CD4-positive, alpha-beta T cell treated with Interleukin-12 subunit alpha and Interleukin-12 subunit beta, for 1 hour (primary cell): ENCODE measurements at regions not wholly inside any gene's neighbourhood (a gene's known extent, or its start where the extent isn't known, plus 50 kb on each side); places are given as distances from the start of the nearest gene placed in this dataset.
"Not testable (repeated sequence)": the region's sequence is repeated elsewhere in the genome, so short reads cannot be mapped to it uniquely, and the experiment has no call there.

Experiments
- DNase-seq: peaks from one replicate; pipeline ENCODE4 v3.0.0-alpha.2; 2020

DNA sequence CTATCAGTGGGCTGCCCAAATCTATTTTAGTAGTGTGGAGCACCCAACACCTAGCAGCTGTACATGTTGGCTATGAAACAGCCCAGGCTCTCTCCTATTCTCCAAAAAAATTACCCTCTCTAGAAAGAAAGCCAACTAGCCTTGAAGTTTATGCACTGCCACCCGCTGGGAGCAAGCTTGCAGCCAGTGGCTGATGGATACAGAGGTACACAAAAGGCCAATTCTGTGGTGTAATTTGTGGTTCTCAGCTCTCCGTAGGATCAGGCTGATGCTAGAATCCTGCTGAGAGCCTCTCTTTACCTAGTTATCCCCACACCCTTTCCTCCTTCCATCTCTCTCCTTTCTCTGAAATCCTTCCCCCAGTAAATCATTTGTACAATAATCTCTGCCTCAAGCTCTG is 1120.7 kb downstream of the DIAPH3 start:
- no peak for DNase-seq

DNA sequence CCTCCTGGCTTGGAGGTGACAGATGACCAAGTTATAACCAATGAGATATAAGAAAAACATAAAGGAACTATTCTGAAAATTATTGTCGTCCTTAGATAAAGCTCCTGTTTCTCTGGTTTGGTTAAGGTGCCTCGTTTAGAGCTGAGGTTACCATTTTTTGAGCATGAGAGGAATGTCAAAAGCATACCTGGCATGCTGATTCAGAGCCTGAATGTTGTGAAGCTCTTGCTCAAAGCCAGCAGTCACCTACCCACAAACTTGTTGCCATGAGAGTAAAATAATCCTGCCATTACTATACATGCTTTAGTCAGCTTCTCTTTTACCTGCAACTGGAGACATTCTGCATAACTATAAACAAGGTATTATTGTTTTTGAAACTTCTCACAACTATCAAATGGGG is 1116.2 kb downstream of the DIAPH3 start:
- DNase-seq = no peak

DNA sequence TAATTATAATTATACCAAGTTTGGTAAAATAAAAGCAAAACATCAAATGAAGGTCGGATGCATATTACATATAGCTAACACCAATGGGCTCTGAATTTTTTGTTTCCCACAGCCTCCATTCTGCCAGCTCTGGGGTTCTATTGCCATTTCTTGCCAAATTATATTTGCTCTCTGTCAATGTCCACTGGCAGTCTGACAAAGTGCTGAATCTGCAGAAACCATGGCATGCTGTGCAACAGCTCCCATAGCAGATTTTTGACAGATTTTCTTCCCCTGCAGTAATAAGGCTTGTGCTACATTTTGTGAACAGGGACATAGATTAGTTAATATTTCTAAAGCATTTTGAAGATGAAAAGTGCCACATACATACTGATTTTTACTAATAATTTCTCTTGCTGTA is 1102.1 kb downstream of the DIAPH3 start:
- no peak for DNase-seq

DNA sequence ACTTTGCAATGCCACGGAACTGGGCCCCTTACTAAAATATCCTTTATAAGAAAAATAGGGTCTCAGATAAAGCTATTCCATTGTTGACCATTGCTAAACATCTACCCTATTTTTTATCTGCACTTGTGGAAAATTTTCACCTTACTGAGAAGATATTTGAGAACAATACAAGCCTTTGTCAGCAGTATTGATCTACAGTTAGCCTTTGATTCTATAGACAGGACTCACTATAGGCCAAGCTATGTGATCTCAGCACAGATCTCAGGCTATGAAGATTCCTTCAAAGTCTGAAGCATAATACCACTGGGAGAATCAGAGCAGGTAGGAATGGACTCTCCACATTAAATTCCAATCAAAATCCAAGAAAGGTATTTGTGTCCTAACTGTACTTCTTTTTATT is 1099.7 kb downstream of the DIAPH3 start:
- DNase-seq = no peak

DNA sequence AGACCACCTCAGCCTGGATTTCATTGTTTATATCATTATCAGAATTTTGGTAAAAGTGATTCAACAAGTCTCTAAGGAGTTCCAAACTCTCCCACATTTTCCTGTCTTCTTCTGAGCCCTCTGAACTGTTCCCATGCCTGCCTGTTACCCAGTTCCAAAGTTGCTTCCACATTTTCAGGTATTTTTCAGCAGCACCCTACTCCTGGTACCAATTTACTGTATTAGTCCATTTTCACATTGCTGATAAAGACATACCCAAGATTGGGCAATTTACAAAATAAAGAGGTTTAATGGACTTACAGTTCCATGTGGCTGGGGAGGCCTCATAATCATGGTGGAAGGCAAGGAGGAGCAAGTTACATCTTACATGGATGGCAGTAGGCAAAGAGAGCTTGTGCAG is 1087.3 kb downstream of the DIAPH3 start:
- not testable (repeated sequence) for DNase-seq

DNA sequence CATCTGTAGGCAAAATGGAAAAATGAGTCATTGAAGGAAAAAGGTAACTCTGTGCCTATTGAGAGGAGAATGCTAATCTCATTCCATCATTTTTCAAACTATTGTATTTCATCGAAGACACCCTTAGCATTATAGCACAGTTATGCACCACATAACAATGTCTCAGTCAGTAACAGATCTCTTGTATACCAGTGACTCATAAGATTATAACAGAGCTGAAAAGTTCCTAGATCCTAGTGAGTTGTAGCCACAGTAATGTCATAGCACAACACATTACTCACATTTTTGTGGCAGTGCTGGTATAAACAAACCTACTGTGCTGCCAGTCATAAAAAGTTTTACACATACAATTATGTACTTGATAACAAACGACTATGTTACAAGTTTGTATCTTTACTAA is 1077.6 kb downstream of the DIAPH3 start:
- DNase-seq = no peak

DNA sequence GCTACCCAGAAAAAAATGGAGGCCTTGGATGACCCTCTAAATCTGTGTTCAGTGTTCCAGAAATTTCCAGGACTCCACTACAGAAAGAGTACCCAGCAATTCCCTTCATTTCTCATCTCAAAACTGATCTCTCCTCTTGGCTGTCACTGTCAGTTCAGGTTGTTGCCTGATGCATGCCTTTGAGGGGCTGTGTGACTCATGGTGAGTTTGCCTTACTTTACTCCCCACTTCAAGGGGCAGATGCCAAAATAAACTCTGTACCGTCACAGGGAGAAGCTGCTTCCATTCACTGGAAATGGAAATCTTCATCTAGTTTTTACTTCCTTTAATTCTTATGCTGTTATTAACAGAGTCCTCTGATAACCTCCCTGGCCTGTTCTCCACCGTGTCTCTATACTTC is 1075.0 kb downstream of the DIAPH3 start:
- no peak for DNase-seq

DNA sequence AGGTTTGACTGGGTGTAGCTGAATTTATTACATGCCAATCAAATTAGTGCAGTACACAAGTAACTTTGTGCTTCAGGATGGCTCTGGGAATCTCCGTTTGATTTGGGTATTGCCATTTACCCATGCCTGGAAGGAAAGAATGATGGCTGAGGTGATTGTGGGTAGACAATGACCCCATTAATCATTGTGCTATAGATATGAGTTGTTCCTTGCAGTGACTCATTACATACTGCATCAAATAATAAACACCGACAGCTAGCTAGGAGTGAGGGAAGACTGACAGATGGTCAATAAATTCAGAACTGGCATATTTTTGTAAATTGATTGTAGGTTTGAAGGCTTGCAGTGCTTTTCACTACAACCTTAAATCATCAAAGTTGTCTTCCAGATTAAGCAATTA is 1069.5 kb downstream of the DIAPH3 start:
- no peak for DNase-seq

DNA sequence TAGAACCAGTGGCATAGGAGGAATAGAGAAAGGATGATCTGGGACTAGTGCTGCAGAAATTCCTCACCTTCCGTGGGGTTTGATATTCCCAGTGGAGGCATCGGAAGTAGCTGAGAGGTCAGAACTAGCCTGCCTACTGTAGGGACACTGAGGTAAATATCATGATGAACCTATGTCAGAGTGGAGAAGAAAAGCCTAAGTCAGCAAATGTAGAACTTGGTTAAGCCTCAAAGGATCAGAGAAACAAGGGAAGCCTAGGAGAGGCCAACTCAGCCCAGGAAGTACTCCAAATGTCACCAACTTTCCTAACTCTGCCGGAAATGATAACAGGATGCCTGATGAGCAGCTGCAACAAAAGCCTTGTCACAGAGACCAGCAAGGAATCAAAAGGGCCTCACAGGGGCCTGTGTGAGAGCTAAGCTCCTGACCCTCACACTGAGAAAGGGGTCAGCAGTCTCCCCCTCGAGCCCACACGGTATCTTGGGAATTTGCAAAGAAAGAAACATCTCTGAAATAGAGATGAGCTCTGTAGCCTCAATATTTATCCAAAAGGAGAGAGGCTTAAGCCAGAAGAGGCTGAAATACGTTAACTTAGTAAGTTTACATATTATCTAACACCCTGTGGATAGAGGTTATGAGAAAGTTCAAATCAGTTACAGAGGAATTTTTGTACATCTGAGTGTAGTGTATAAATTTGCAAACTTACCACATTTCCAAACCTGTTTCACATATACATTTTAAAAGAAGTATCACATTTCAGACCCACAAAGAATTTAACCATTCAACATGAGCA is 1064.3 kb downstream of the DIAPH3 start:
- no peak for DNase-seq

DNA sequence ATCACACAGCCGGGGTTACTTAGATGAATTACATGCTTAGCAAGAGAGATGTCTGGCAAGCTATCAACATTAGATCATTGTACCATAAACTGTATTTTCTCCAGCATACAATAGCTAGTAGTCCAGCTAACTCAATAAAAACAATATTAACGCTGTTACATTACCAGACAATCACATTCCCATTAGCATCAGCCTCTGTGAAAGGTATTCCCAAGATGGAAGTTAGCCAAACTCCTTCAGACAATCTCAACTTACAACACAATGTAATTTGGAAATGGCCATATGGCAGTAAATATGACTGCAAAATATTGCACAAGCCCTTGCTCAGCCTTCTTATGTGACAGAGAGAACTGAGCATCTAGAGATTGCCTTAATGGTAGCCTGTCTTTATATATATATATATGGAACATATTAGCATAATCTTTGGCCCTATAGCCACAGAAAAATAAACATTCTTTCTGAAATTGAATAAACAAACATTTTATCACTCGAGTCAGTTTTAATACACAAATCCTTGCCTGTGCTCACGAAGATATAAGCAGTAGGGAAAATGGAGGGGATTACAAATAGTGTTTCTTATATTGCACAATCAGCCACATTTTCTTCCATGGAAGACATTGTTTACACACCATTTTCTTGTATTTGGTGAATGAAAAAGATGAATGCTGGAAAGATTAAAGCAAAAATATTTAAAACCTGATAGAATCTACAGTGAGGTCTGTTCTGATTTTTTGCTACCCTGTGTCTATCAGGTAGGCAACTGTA is 1060.5 kb downstream of the DIAPH3 start:
- no peak for DNase-seq

DNA sequence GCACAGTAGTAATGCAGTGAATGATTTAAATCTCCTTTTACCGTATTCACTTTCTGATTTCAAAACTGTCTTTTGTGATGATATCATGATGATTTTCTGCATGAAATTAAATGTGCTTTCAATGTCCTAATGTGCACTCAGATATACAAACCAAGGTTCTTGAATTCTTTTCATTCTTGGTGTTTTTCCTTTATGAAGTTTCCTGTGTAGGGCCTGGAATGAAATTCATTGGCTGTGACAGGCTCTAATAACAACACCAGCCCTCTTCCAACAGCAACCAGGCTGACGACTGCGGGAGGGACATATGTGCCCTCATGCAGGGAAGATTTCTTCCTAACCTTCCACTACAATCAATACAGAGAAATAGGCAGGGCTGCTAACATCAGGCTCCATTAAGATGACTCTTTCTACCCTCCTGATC is 1052.0 kb downstream of the DIAPH3 start:
- no peak for DNase-seq

DNA sequence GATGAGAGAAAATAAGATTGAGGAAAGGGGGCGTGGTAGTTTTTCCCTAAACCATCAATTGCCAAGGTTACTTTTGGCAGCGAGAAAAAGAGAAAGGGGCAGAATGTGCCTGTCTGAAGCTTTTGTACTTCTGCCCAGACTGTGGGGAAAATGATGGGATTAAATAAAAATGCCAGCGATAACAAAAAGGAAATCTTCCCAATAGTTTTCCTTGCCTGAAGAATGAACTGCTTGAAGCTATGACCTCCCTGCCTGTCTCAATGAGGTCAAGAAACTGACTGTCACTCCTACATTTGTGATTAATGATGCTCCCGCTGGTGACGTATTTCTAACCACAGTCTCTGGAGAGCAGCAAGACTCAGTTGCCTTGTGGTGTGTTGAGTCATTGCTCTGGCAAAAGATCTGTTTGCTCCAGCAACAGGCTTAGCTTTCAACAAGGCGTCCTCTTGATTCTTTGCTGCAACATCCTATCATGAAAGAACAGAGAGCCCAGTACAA is 1051.5 kb downstream of the DIAPH3 start:
- no peak for DNase-seq

DNA sequence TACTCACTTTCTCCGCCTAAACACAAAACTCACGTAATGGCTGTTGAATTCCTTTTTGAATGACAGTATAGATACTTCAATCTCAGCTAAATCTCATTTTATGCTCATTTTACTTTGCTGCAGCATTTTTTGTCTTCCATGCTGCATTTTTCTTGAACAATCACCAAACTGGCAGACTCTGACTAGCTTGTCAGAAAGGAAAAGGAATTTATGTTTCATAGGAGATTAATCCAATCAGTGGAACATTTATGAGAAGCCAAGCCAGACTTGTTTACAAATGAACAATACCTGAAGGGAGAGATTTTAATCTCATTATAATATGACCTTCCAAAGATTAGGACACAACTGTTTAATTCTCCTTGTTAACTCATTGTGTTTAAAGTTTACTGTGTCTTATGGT is 1044.3 kb downstream of the DIAPH3 start:
- DNase-seq = no peak

DNA sequence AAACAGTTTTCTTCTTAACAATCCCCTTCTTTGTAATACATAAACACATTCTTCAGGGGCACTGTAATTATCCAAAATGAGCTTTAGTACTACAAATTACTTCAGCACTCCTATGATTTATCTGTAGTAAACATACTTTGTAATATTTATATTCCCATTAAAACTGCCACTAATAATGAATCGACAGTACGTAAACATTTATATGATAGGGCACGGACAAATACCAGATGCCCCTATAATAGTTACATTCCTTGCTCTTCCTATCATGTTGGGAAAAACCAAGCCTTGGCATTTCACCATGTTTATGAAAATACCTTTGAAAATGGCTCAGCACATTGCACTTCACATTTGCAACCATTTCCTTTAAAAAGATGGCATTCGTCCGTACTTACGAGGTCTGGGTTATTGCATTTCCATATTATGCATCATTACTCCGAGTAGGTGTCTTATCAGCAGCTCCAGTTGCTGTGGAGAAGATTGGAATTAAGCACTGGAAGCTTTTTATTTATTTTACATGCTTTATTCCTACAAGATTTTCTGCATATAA is 1043.4 kb downstream of the DIAPH3 start:
- DNase-seq = no peak

DNA sequence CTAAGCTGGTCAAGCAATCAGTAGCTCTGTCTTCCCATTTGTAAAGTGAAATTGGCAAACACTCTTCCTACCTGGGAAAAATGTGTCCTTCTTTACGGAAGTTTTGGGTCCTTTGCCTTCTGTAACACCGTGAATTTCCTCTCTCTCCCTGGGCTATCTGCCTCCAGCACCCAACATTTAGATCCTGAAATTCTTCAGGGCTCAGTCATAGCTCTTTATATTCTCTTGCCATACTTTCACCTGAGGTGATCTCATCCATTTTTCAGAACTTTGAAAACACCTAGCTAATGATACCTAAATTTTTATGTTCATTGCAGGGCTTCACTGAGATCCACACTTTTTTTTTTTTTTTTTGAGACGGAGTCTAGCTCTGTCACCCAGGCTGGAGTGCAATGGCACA is 1042.2 kb downstream of the DIAPH3 start:
- DNase-seq = no peak

DNA sequence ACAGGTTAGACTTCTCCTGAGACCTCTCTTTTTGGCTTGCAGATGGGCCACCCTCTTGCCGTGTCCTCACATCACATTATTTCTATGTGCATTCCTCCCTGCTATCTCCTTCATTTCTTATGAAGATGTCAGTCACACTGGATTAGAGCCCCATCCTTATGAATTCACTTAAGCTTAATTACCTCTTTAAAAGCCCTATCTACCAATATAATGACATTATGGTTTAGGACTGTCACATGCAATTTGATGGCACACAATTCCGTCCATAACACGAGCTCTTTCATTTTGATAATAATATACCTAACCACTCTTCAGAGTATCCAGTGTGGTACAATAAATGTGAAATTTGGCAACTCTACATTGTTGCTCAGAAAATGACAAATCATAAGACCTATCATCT is 1037.3 kb downstream of the DIAPH3 start:
- no peak for DNase-seq

DNA sequence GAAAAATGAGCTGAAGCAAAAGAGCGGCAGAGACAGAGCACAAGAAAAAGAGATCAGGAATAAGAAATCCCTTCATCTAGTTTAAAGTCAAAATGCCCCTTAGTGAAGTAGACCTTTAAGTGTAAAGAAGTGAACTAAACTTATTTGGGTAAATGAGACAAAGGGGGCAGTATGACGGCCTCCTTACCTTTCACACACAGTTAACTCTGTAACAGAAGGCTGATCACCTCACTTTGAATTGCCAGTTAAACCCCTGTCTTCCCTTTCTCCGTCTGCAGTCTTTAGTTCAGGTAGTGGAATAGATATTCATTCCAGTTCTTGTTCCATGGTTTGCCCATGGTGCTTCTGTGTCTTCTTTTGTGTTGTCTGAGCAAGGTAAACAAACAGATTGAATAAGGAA is 1029.8 kb downstream of the DIAPH3 start:
- no peak for DNase-seq

DNA sequence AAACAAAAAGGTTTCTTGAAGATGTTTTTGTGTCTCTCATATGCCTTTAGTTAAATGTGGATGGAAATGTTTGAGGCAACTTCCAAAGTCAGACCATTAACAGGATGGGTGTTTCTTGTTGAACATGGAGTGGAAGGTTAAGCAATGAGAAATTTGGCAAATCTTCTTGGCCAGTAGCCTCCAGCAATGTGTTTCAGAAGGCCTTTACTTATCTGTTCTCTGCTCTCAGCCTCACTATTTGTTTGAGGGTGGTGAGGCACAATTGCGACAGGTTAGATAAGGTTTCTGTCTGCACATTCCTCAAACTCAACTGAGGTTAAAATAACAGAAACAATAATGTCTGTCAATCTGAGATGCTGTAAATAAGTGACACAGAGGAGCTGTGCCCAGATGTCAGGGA is 1019.0 kb downstream of the DIAPH3 start:
- no peak for DNase-seq

DNA sequence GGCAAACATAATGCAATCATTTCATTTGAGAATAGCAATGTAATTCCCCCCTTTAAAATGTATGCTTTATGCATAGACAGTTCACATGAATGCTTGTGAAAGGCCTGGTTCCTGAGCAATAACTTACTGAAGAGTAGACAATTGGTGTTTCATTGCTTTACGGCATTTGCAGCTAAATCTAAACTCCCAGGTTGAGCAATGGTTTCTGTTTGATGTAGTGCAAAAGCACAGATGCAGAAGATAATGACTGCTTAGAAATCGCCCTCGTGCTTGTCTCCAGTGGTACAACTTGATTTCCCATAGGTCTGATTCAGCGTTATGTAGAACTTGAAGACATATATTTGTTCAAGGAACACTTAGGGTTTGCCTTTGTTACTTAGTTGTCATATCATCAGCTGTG is 1018.3 kb downstream of the DIAPH3 start:
- no peak for DNase-seq

DNA sequence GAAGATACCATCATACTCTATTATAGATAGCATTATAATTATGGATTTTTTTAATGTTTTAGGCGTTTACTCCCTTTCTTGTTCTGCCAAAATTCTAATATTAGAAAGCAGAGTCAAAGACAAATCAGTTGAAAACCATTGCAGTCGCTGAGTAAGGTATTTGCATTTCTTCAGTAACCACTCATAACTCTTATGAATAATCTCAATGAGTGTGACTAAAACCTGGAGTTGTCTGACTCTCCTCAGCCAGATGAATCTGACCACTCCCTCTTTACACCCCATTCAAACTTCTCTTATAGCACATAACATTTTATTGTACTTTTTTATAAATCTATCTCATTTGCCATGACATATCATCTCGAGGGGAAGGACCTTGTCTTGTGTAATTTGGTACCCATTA is 1006.5 kb downstream of the DIAPH3 start:
- DNase-seq = no peak

DNA sequence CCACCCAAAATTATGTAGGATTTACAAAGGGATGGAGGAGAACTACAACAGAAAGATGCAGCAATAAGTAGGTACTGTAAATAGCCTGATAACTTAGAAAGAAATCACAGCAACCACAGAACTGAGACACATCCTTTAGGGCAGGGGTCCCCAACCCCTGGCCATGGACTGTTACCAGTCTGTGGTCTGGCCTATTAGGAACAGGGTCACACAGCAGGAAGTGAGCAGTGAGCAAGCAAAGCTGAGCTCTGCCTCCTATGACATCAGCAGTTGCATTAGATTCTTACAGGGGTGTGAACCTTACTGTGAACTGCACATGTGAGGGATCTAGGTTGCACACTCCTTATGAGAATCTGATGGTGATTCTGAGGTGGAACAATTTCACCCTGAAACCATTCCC is 997.6 kb downstream of the DIAPH3 start:
- DNase-seq = no peak

DNA sequence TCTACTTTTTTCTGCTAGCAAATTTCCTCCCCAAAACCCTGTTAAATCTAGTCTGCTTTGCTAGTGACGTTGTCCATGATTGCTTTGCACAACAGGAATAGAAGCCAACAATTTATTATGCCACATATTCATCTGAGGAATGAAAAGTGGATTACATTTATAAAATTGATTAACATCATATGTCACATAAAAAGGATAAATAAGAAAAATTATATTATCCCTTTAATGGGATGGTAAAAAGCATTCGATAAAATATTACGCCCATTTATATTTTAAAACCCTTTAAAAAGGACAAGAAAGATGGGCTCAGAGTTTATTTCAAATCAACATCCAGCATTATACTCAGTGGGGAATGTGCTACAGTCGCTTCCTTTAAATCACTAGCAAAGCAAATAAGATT is 991.7 kb downstream of the DIAPH3 start:
- DNase-seq = no peak

DNA sequence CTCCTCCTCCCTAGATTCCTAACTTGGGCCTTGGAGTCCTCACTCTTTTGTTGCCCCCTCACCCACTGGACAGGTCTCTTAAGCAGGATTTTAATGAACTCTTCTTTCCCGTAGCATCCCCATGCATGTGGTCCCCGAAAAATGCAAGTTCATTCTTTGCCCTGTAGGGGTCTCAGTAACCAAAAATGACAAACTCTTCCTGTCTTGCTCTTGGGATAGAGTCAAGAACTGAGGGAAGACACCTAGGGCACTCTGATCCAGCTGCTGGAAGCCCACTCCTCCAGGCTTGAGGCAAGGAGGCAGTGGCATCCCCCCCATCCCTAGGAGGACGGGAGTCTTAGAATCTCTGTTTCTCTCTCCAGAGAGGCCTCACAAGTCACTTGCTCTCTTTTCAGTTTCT is 987.0 kb downstream of the DIAPH3 start:
- no peak for DNase-seq

DNA sequence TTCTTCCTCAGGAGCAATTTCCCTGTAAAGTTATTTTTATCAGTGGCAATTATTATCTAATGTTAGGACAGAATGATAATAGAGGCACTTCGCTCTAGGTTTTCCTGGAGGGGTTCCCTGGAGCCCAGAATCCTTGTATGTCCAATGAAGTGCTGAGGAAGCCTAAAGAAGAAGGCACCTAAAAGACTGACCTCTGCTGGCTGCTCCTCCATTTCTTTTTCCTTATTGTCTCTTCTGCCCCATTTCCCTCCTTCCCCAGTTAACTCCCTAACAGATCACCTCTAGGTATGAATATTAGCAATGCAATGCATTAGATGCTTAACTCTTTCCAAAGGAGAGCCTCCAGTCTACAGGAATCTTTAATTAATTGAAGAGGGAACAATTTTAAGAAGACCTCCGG is 985.4 kb downstream of the DIAPH3 start:
- DNase-seq = no peak
